Upper lobe of left lung (tissue), 4 donors: ENCODE measurements at regions not wholly inside any gene's neighbourhood (a gene's known extent, or its start where the extent isn't known, plus 50 kb on each side); places are given as distances from the start of the nearest gene placed in this dataset.

Experiments used
- POLR2A ChIP-seq, 4 donors: fragments of 450-650 bp; IDR thresholded peaks; one replicate each; pipeline ENCODE4 v1.5.1; 2016 to 2017; ENCODE audit warnings: antibody characterized with exemption in 4 of 4, mild to moderate bottlenecking in 2 of 4
- POLR2AphosphoS5 ChIP-seq, 2 donors: sonication (generic); formaldehyde crosslinking; IDR thresholded peaks; one replicate each; pipeline ENCODE4 v1.5.1; 2017; ENCODE audit warnings: antibody characterized with exemption in 2 of 2
- TF ChIP-seq, protein P1 (sequence below), 6 experiments: fragments of 450-650 bp in 4 of 6; fragments of 200-600 bp in 2 of 6; sonication (generic) in 2 of 6; IDR thresholded peaks; one replicate each; pipeline ENCODE4 v1.5.1; 2016 to 2019; ENCODE audit warnings: antibody characterized with exemption in 6 of 6

GRCh38 chr1:38436006-38436405 is 389.4 kb upstream of the POU3F1 start:
- TF ChIP-seq, protein P1, sequence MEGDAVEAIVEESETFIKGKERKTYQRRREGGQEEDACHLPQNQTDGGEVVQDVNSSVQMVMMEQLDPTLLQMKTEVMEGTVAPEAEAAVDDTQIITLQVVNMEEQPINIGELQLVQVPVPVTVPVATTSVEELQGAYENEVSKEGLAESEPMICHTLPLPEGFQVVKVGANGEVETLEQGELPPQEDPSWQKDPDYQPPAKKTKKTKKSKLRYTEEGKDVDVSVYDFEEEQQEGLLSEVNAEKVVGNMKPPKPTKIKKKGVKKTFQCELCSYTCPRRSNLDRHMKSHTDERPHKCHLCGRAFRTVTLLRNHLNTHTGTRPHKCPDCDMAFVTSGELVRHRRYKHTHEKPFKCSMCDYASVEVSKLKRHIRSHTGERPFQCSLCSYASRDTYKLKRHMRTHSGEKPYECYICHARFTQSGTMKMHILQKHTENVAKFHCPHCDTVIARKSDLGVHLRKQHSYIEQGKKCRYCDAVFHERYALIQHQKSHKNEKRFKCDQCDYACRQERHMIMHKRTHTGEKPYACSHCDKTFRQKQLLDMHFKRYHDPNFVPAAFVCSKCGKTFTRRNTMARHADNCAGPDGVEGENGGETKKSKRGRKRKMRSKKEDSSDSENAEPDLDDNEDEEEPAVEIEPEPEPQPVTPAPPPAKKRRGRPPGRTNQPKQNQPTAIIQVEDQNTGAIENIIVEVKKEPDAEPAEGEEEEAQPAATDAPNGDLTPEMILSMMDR (IDR thresholded peaks at IDR 0.05) = no peak
- no peak for TF ChIP-seq POLR2AphosphoS5 (IDR thresholded peaks at IDR 0.05)
- TF ChIP-seq POLR2A (IDR thresholded peaks at IDR 0.05) = no peak
